ENCODE measurements at regions not wholly inside any gene's neighbourhood (a gene's known extent, or its start where the extent isn't known, plus 50 kb on each side); places are given as distances from the start of the nearest gene placed in this dataset.

DNA sequence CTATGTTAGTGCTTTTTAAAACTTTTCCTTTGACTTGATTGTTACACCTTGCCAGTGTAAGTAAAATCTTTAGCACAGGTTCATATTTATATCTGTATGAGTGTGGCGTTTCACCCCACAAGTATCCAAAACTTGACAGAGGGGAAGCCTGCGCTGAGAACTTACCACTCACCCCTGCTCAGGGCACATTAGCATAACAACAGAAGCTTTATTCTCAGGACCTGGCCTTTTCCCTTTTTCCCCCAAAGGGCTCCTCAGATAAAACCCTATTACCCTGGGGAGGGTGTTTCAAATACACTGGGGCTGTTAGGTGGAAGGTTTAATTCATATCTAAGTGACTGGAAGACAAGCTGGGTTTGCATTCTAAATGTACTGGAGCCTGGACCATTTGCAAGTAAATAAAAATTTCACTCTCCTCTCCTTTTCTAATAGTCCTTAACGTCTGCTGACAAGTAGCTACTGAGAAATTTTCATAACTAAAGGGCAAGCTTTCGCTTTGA lies 276.6 kb downstream of the RNF152 start:
- DNase-seq: no peak

DNA sequence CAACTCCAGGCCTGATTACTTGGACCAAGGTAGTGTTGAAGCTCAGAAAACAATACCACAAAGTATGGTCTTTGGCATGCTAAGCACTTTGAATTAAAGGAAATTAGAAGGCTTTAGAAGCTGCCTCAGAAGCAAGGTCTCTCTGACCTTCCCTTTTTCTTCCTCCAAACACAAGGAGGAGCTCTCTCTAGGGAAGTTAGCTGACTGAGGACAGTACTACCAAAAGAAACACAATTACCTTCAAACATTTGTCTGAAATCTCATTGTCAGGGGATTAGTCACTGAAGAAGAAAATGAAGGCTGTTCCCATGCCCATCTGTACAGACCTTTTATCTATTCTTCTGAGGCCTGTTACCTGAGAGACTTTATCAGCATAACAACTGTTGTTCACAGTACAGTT lies 279.3 kb downstream of the CDH20 start:
- DNase-seq: peak; percentile 35

DNA sequence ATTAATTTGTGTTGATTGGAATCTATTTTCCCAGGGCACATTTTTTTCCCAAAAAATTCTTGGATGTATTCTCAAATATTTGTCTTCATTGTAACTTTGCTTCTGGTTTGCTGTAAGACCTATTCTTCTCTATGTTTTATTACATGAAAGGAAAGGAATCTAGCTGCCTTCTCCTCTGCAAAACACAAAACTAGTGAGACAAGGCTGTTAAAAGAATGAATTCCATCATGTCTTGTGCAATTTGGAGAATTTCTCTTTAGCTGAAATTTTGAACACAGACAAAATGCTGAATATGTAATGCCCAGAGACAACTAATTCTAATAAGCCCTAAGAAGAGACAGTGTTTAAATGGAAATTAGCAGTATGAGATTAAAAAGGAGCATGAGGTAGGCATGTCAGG lies 275.9 kb downstream of the CDH20 start:
- DNase-seq: no peak

DNA sequence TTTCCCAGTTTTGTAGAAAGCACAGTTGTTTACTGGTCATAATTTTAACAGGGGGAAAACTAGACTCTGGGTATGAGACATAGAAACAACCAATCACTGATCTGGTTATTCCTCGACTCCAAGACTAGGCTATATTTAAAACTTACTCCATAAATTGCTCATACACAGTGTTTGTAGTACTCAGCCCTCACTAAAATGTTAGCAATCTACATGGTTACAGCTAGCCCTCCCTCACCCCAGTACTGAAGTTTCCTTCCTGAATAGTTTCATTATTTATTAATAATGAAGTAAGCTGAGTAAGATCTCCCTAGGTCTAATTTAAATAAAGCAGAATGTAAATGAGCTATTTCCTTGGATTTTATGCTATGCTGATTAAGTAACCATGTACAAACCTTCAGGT lies 275.1 kb downstream of the CDH20 start:
- DNase-seq: peak; percentile 75

DNA sequence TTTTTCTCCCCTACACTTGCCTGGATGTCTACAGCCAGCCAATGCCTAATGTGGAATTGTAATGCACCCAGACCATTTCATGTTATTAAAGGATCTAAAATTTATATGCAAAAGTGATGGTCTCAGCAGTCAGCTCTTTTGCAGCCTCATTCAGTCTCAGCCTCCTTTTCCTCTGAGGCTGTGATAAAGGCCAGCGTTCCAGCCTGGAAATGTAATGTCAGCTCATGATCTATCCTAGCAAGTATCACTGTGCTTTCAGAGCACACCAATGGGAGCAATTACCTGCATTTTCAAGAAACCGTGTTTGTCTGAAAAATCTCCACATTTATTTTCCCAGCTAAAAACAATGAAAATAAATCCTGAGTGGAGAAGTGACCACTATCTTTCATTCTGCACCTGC lies 274.6 kb downstream of the CDH20 start:
- DNase-seq: peak; percentile 30

DNA sequence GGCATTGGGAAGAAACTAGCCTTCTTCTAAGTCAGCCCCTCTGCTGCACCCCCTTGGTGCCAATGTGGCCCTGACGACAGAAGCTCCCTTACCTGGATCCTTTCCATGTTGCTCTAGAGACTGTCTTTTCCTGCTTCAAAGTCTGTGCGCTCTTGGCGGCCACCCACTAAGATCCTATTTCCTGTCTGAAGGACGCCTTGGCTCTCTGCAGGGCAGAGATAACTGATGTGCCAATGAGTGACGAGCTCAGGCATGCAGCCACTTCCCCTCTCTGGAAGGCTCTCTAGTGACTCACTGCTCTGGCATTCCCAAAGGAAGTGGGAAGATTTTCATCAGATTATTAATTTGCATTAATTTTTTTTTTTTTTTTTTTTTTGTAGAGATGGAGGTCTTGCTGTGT lies 273.5 kb downstream of the CDH20 start:
- peak; percentile 99 for DNase-seq

DNA sequence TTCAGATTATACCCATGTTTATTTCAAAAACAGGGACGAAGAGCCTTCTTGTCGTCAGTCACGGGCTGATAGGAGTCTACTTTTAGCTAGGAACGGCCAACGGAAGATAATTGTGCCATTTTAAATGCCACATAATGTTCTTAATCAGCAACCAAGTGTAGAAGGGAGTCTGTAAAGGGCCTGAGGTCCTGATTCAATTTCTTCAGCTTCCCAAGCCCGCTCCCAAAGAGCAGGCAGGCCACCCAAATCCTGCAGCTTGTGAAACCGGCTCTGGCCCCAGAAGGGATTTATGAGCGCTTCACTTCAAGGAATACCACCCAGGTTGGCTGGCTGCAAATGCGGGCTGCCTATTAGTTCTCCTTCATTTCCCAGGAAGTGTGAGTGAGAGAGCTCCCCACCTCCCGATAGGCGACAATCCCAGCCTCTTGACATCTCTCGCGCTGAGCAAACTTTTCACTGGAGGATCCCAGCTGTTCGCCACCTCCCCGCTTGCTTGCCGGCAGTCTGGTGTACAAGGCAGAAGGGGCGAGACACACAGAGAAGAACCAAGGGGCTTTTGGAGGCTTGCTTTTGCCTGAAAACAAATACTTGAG lies 272.9 kb downstream of the CDH20 start:
- peak; percentile 41 for DNase-seq

DNA sequence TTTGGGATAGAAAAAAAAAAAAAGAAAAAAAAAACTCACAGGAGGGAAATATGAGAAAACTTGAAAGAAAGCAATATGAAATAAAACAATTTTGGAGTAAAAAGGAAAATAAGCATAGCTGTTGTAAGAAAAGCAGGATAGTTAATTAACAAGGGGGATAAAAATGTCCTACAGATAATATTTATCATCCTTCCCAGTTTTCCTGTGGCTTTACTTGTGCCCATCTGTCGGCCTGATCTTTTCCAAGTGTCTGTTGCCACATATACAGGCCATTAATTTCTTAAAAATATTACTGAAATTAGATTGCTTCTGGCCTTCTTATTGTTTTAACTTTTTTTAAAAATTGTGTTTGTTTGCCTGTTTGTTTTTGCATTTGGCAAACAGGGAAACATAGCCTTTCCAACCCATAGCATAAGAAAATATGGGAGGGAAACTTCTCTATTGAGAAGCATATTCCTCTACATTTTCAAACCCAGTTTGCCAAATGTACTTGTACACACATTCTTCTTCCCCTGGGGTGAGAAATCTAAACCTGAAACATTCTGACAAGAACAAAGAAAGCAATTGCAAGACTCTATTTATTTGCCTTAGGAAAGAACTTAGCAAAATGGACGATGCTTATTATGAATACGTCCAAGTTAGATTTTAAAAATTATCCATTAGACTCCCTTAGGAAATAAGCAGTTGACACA lies 272.3 kb downstream of the CDH20 start:
- DNase-seq: no peak
